GM19023 (cell line): ENCODE measurements at regions not wholly inside any gene's neighbourhood (a gene's known extent, or its start where the extent isn't known, plus 50 kb on each side); places are given as distances from the start of the nearest gene placed in this dataset.

Experiments
- ATAC-seq: cut with Tn5 transposase; IDR thresholded peaks from one replicate; pipeline ENCODE4 v1.9.1; 2021; ENCODE audit warnings: mild to moderate bottlenecking, moderate library complexity; ENCODE audit not compliant: unreplicated experiment

- no peak for ATAC-seq
Measured at GRCh38 chr1:163013826-163014600, 55.1 kb upstream of the RGS4 start.

GRCh38 chr1:163006051-163006834 lies 62.9 kb upstream of the RGS4 start:
- no peak for ATAC-seq

- no peak for ATAC-seq
Measured at GRCh38 chr1:162997499-162998285, 71.5 kb upstream of the RGS4 start.

GRCh38 chr1:162996261-162996660 lies 72.9 kb upstream of the RGS4 start:
- no peak for ATAC-seq

GRCh38 chr1:162994921-162995320 lies 74.2 kb upstream of the RGS4 start:
- no peak for ATAC-seq

- ATAC-seq = no peak
Measured at GRCh38 chr1:162993846-162994245, 75.3 kb upstream of the RGS4 start.

- ATAC-seq = no peak
Measured at GRCh38 chr1:162992945-162993344, 76.2 kb upstream of the RGS4 start.

- ATAC-seq = no peak
Measured at GRCh38 chr1:162991444-162991843, 77.7 kb upstream of the RGS4 start.

GRCh38 chr1:162990665-162991064 lies 78.5 kb upstream of the RGS4 start:
- ATAC-seq = no peak

GRCh38 chr1:162988869-162989268 lies 80.3 kb upstream of the RGS4 start:
- no peak for ATAC-seq

GRCh38 chr1:162987866-162988265 lies 81.3 kb upstream of the RGS4 start:
- ATAC-seq = no peak

- ATAC-seq = no peak
Measured at GRCh38 chr1:162985816-162986435, 83.2 kb upstream of the RGS4 start.

- no peak for ATAC-seq
Measured at GRCh38 chr1:162984699-162985098, 84.5 kb upstream of the RGS4 start.

- ATAC-seq = no peak
Measured at GRCh38 chr1:162983671-162984425, 85.3 kb upstream of the RGS4 start.

- ATAC-seq = no peak
Measured at GRCh38 chr1:162982364-162982763, 86.8 kb upstream of the RGS4 start.

GRCh38 chr1:162977944-162978568 lies 91.1 kb upstream of the RGS4 start:
- no peak for ATAC-seq

GRCh38 chr1:162976628-162977027 lies 92.5 kb upstream of the RGS4 start:
- ATAC-seq = no peak

- ATAC-seq = no peak
Measured at GRCh38 chr1:162974810-162975209, 94.4 kb upstream of the RGS4 start.

- ATAC-seq = no peak
Measured at GRCh38 chr1:162973381-162973795, 95.8 kb upstream of the RGS4 start.

- no peak for ATAC-seq
Measured at GRCh38 chr1:162972773-162973172, 96.4 kb upstream of the RGS4 start.
